IPS DF 19.7 (cell line): ENCODE measurements at regions not wholly inside any gene's neighbourhood (a gene's known extent, or its start where the extent isn't known, plus 50 kb on each side); places are given as distances from the start of the nearest gene placed in this dataset.
"Not testable (repeated sequence)": the region's sequence is repeated elsewhere in the genome, so short reads cannot be mapped to it uniquely, and the experiment has no call there.

ENCODE experiments used
- DNase-seq: peaks from one replicate; pipeline ENCODE4 v3.0.0-alpha.2; 2013; ENCODE audit warnings: low read depth, low spot score

- DNase-seq, result no peak
Observed at GRCh38 chr14:40268236-40268635, 836.0 kb upstream of the FBXO33 start.

DNA sequence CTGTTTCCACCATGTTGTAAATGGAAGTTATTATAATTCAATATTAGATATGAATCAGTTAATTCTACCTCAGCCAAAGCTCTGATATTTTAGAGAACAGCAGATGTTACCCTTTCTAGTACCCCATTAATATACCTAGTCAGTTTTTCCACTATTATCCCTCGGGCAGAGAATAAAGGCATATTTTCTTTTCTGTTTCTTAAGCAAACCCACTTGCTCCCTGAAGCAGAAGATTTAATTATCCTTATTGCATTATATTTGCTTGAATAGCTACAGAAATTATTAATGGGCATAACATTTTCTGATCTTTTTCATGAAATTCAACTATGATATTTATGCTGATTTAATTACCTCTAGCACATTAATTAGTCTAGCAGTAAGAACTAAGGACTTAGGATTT, 832.9 kb upstream of the FBXO33 start:
- no peak for DNase-seq

- peak; percentile 15 for DNase-seq
Observed at GRCh38 chr14:40252817-40253447, 820.7 kb upstream of the FBXO33 start.

DNA sequence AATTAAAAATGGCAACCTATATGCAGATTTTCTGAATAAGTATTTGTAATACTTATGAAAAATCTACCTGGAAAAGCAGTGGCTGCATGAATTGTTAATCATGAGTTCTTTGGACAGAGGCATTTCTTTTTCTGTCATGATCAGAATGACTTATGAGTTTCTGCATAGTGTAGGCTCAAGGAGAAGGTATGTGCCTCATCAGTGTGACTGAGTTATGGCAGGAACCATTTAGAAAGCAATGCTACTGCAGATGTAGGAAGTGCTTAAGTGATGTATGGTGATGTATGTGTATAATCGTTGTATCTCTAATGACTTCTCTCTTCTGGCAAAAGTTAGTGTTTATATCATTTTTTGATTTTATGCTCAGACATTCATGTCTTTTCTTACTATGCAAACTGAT, 816.4 kb upstream of the FBXO33 start:
- no peak for DNase-seq

DNA sequence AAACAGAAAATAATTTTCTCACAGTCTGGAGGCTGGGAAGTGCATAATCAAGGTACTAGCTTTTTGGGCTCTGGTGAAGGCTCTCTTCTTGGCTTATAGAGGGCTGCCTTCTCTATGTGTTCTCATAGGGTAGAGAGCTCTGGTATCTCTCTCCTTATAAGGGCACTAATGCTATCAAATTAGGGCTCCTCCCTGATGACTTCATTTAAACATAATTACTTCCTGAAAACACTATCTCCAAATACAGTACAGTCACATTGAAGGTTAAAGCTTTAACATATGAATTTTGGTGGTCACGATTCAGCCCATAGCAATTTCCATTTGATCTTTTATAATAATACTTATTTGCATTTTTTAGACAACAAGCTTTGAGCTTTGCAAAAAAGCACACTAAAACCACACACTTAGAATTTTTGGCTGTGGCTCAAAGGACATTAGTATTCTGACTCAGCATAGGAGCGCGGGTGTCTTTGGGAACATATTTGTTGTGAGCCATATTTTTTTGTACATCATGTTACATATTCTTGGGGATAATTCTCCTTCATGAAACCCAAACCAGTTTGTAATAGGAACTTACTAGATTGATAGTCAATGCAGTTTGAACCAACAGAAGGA, 808.1 kb upstream of the FBXO33 start:
- DNase-seq, result no peak

GRCh38 chr14:40232302-40232701, 800.1 kb upstream of the FBXO33 start:
- DNase-seq, result no peak

- no peak for DNase-seq
Observed at GRCh38 chr14:40229676-40230075, 797.4 kb upstream of the FBXO33 start.

- DNase-seq, result no peak
Observed at GRCh38 chr14:40222996-40223395, 790.8 kb upstream of the FBXO33 start.

DNA sequence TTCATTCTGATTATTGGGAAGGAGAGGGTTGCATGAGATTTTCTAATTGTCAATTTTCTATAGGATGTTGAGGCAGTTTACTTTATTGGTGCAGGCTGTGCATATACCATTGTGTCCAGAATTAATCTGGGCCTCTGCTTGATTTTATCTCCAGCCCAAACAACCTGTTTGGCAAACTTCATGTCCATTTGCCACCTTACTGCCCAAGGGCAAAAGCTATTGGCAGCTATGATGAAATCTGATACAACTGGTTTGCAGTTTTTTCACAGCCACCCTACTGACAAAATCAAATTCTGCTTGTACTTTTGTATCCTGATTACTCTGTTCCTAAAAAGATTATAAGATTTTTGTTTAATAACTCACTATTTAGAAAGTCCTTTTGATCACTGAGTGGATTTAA, 789.2 kb upstream of the FBXO33 start:
- DNase-seq, result no peak

- no peak for DNase-seq
Observed at GRCh38 chr14:40219032-40219431, 786.8 kb upstream of the FBXO33 start.

DNA sequence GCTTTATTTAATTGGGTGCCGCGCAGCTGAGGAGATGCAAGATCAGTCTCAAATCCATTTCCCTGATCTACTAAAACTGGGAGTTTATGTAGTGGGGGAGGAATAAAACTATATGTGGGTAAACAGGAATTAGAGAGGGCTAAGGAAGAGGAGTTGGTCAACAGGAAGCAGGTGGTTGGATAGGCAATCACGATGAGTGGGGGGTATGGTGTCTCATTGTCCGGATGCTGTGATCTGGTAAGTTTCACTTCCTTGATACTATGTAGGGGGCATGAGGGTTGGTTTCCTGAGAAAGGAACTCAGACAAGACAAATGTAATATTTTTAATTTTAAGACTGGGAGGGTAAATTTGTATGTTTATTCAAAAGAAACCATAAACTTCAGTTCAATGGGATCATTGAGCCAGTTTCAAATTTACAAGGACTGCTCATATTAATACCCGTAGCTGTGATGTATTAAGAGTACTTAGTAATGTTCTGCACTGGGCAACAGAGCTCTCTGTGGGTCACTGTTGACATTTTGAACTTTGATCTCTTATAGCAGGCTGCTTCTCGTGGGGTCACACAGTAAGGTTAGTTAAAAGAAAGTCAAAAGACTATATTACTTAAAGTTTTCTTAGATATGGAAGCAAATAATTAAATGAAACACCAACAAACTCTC, 786.2 kb upstream of the FBXO33 start:
- no peak for DNase-seq

DNA sequence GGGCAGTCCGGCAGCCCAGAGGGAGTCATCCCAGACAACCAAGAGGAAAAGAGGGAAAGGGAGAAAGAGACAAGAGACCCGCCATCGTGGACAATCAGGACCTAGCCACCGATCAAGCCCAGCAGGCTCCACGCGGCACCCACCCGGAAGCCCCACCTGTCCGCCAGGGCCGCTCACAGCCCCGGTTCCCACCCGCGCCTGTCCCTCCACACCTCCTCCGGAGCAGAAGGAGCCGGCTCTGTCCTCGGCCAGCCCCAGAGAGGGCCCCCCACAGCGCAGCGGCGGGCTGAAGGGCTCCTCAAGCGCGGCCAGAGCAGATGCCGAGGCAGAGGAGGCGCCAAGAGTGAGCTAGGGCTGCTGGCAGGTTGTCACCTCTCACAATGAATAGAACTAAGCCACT, 784.7 kb upstream of the FBXO33 start:
- DNase-seq, result no peak

GRCh38 chr14:40216408-40216807, 784.2 kb upstream of the FBXO33 start:
- not testable (repeated sequence) for DNase-seq

DNA sequence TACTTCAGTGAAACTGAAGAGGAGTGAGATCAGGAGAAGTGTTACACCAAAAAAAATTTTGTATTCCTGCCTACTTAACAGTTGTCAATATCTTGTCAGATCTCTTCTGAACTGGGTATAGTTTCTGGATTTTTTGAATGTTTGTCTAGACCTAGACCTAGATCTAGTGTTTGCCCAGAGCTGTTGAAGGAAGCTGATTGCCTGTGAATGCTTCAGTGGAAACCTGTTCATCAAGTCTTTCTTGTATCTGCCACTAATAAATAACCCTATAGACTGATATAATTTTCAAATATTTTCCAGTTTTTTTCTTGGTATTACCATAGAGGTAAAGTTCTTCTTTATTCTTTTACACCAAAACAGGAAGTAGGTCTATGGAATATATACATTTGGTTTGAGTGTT, 781.5 kb upstream of the FBXO33 start:
- no peak for DNase-seq

DNA sequence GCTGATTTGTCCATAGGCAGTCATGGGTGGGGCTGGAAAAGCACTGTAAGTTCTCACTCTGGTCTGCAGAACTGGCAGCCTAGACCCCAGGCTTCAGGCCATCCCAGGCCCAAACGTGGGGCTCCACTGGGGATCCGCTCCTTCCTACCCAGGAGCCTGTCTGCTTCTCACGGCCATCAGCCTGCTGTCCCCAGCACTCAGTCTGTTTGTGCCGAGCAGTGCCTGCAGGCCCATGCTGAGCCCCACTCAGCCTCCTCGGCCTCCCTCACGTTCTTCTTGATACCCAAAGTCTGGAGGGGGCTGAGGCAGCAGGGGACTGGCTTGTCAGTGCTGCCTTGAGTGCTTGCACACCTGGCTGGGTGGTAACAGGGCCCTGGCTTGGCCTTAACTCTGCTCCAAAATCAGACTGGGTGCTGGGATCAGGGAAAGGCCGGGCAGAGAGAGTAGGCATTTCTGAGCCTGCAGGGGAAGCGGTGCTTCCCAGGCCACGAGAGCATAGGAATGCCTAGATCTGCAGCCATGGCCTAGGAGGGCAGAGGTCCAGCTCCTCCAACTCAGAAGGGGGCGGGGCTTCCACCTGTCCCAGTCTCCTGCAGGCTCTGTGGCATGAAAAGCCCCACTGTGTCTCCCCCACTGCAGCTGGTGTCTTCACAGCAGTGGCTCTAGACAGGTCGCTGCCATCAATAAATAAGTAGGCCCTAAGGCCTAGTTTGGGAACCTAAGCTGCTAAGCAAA, 772.4 kb upstream of the FBXO33 start:
- no peak for DNase-seq

DNA sequence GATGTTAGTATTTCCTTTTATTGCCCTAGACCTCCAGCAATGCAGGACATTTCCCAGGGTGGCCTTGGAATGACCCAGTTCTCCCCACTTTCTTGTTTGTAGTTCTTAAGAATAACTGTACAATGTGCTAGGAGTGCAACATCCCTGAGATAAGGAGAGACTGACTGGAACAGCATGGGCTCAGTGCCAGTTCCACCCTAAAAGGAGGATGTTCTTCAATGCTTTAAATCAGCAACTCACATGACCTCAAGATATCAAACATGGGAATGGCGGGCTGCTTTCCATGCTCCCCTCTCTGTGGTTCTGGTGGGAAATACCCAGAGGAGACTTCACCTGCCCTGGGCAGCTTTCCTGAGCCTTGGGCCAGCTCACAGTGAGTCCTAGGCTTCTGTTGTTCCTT, 766.9 kb upstream of the FBXO33 start:
- no peak for DNase-seq

DNA sequence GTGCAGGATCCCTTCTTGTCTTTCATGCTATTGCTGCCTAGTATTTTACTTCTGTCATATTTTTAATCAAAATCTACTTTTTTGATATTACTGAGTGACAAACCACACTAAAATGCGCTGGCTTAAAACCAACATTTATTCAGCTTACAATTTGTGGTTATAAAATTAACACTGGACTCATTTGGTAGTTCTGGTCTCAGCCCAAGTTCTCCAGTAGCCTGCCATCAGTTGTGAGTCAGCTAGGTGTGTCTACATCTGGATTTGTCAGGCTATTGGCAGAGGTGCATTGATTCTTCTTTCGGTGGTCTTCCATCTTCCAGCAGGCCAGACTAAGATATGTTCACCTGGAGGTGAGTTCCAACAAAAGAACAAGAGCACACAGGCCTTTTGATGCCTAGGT, 765.1 kb upstream of the FBXO33 start:
- DNase-seq, result no peak

- DNase-seq, result no peak
Observed at GRCh38 chr14:40188006-40188405, 755.8 kb upstream of the FBXO33 start.

- DNase-seq, result no peak
Observed at GRCh38 chr14:40164083-40164482, 731.9 kb upstream of the FBXO33 start.

GRCh38 chr14:40139657-40140056, 707.4 kb upstream of the FBXO33 start:
- DNase-seq, result no peak

DNA sequence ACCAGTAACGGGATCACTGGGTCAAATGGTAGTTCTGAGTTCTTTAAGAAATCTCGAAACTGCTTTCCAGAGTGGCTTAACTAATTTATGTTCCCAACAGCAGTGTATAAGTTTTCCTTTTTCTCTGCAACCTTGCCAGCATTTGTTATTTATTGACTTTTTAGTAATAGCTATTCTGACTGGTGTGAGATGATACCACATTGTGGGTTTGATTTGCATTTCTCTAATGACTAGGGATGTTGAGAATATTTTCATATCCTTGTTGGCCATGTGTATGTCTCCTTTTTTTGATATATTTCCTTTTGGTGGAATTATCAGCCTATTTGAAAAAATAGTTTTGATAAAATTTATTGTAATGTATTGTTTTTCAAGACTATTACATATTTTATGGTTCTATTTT, 701.2 kb upstream of the FBXO33 start:
- DNase-seq, result no peak

GRCh38 chr14:40129159-40129558, 696.9 kb upstream of the FBXO33 start:
- DNase-seq, result no peak

GRCh38 chr14:40123816-40124215, 691.6 kb upstream of the FBXO33 start:
- DNase-seq, result no peak
